DND-41 (cell line): ENCODE measurements at regions not wholly inside any gene's neighbourhood (a gene's known extent, or its start where the extent isn't known, plus 50 kb on each side); places are given as distances from the start of the nearest gene placed in this dataset.

Experiments used
- ATAC-seq: fragments of 200-7000 bp; cut with Tn5 transposase; 3 replicates; pipeline ENCODE4 v1.9.1; 2021; ENCODE audit warnings: low read depth; ENCODE audit not compliant: insufficient read depth
- DNase-seq: peaks from one replicate; pipeline ENCODE4 v3.0.0-alpha.2; 2020
- H2AFZ ChIP-seq: 2 replicates; pipeline ENCODE4 v1.6.0; 2012; ENCODE audit warnings: low read depth, low read length
- H3K27ac ChIP-seq: 2 replicates; pipeline ENCODE4 v1.5.1; 2012; ENCODE audit warnings: low read length, inconsistent platforms
- H3K27me3 ChIP-seq: fragments of 200-600 bp; sonication (generic); 2 replicates; pipeline ENCODE4 v1.6.0; 2012; ENCODE audit warnings: low read length, mild to moderate bottlenecking, inconsistent platforms; ENCODE audit not compliant: insufficient read depth, poor library complexity
- H3K36me3 ChIP-seq: 2 replicates; pipeline ENCODE4 v1.5.1; 2012; ENCODE audit warnings: low read length, inconsistent platforms; ENCODE audit not compliant: insufficient read depth
- H3K4me1 ChIP-seq: 2 replicates; pipeline ENCODE4 v1.5.1; 2012; ENCODE audit warnings: mild to moderate bottlenecking, low read length; ENCODE audit not compliant: insufficient read depth
- H3K4me2 ChIP-seq: 2 replicates; pipeline ENCODE4 v1.6.0; 2012; ENCODE audit warnings: mild to moderate bottlenecking, moderate library complexity, low read length, inconsistent platforms; ENCODE audit not compliant: insufficient read depth
- H3K4me3 ChIP-seq, 2 experiments: fragments of 200-600 bp in 1 of 2; shearing (Covaris generic) in 1 of 2; 2 replicates each; pipeline ENCODE4 v1.5.1; 2012 to 2016; ENCODE audit warnings: inconsistent platforms in 2 of 2, low read length in 2 of 2, mild to moderate bottlenecking in 2 of 2, low read depth in 1 of 2, moderate library complexity in 1 of 2
- H3K79me2 ChIP-seq: 2 replicates; pipeline ENCODE4 v1.6.0; 2012; ENCODE audit warnings: low read length, inconsistent platforms; ENCODE audit not compliant: insufficient read depth
- H3K9ac ChIP-seq: 2 replicates; pipeline ENCODE4 v1.6.0; 2012; ENCODE audit warnings: low read depth, mild to moderate bottlenecking, inconsistent platforms, low read length, moderate library complexity
- H3K9me3 ChIP-seq: 2 replicates; pipeline ENCODE4 v1.5.1; 2012; ENCODE audit warnings: low read length, moderate library complexity, mild to moderate bottlenecking, inconsistent platforms; ENCODE audit not compliant: insufficient read depth, severe bottlenecking
- H4K20me1 ChIP-seq: 2 replicates; pipeline ENCODE4 v1.6.0; 2012; ENCODE audit warnings: low read length; ENCODE audit not compliant: insufficient read depth
- CTCF ChIP-seq: IDR thresholded peaks from 2 replicates; pipeline ENCODE4 v1.5.1; 2012; ENCODE audit warnings: borderline replicate concordance, low read length, moderate library complexity, mild to moderate bottlenecking; ENCODE audit not compliant: poor library complexity, severe bottlenecking; ENCODE audit errors: extremely low read depth
- EZH2 ChIP-seq: IDR thresholded peaks from 3 replicates; pipeline ENCODE4 v1.6.1; 2012; ENCODE audit warnings: borderline replicate concordance, low read depth, mild to moderate bottlenecking, moderate library complexity, low read length, inconsistent platforms; ENCODE audit not compliant: severe bottlenecking

GRCh38 chr6:132132924-132133639, 181.9 kb upstream of the CCN2 start:
- Histone ChIP-seq H3K4me3 (no peak overlapping the region), H3K27ac (no peak overlapping the region), H3K9me3 (no peaks in the 10 kb centered on the region), H3K36me3 (no peaks in the 10 kb centered on the region), H3K27me3 (no peaks in the 10 kb centered on the region), H3K9ac (no peak overlapping the region), H3K4me1 (no peaks in the 10 kb centered on the region), H2AFZ (no peak overlapping the region), H3K79me2 (no peaks in the 10 kb centered on the region), H4K20me1 (no peaks in the 10 kb centered on the region), H3K4me2 (no peak overlapping the region)
- no peak for ATAC-seq
- TF ChIP-seq EZH2, result no peak
- no peak for DNase-seq

GRCh38 chr6:132132422-132132821, 181.2 kb upstream of the CCN2 start:
- DNase-seq, result no peak
- Histone ChIP-seq H4K20me1 (no peaks in the 10 kb centered on the region), H3K9ac (no peak overlapping the region), H3K27ac (no peak overlapping the region), H3K4me1 (no peaks in the 10 kb centered on the region), H3K4me2 (no peak overlapping the region), H3K79me2 (no peaks in the 10 kb centered on the region), H3K27me3 (no peaks in the 10 kb centered on the region), H3K4me3 (no peak overlapping the region), H3K36me3 (no peaks in the 10 kb centered on the region), H2AFZ (no peak overlapping the region), H3K9me3 (no peaks in the 10 kb centered on the region)
- ATAC-seq, result no peak
- TF ChIP-seq EZH2 (no peak), CTCF (no peak)

GRCh38 chr6:132131758-132132157, 180.6 kb upstream of the CCN2 start:
- Histone ChIP-seq H2AFZ (no peak overlapping the region), H3K4me2 (no peak overlapping the region), H4K20me1 (no peaks in the 10 kb centered on the region), H3K27ac (no peak overlapping the region), H3K79me2 (no peaks in the 10 kb centered on the region), H3K36me3 (no peaks in the 10 kb centered on the region), H3K9me3 (no peaks in the 10 kb centered on the region), H3K4me1 (no peaks in the 10 kb centered on the region), H3K4me3 (no peak overlapping the region), H3K27me3 (no peaks in the 10 kb centered on the region), H3K9ac (no peak overlapping the region)
- ATAC-seq, result no peak
- TF ChIP-seq EZH2, result no peak
- no peak for TF ChIP-seq CTCF
- no peak for DNase-seq

- TF ChIP-seq EZH2 (no peak), CTCF (no peak)
- no peak overlapping the region for H3K9ac ChIP-seq
- no peaks in the 10 kb centered on the region for H3K4me1 ChIP-seq
- no peaks in the 10 kb centered on the region for H3K9me3 ChIP-seq
- no peak overlapping the region for H3K4me3 ChIP-seq
- no peak overlapping the region for H3K4me2 ChIP-seq
- no peaks in the 10 kb centered on the region for H4K20me1 ChIP-seq
- H3K27me3 ChIP-seq, result no peaks in the 10 kb centered on the region
- ATAC-seq, result no peak
- H3K36me3 ChIP-seq, result no peaks in the 10 kb centered on the region
- no peak for DNase-seq
- no peaks in the 10 kb centered on the region for H3K79me2 ChIP-seq
- no peak overlapping the region for H3K27ac ChIP-seq
- H2AFZ ChIP-seq, result no peak overlapping the region
Measured at GRCh38 chr6:132131351-132131750, 180.2 kb upstream of the CCN2 start.
